DMS 273 (cell line): ENCODE measurements at regions not wholly inside any gene's neighbourhood (a gene's known extent, or its start where the extent isn't known, plus 50 kb on each side); places are given as distances from the start of the nearest gene placed in this dataset.
A peak's percentile ranks its signal among the peaks of the same experiment; 100 is the strongest.

Experiments used
- DNase-seq: peaks from one replicate; lab custom pipeline; 2025; ENCODE audit not compliant: unreplicated experiment; lab: John Stamatoyannopoulos, UW

GRCh38 chr2:151033271-151034248 lies 228.1 kb downstream of the RBM43 start:
- DNase-seq: no peak

DNA sequence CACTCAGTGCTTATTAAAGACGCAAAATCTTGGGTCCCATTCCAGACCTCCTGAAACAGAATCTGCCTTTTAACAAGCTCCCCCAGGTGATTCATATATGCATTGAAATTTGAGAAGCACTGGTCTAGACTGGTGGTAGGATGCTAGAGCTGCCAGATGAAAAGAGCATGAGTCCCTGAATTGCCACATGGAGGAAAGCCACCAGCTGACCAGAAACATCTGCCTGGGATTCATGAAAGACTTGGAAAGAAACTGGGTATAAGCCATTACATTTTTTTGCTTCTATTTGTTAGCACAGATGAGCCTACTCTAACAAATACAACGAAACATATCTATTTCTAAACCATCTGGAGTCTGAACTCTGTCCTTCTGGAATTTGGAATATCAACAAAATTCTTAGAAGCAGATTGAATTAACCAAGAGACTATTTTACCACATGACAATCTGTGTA lies 228.9 kb downstream of the RBM43 start:
- peak; percentile 85 for DNase-seq

DNA sequence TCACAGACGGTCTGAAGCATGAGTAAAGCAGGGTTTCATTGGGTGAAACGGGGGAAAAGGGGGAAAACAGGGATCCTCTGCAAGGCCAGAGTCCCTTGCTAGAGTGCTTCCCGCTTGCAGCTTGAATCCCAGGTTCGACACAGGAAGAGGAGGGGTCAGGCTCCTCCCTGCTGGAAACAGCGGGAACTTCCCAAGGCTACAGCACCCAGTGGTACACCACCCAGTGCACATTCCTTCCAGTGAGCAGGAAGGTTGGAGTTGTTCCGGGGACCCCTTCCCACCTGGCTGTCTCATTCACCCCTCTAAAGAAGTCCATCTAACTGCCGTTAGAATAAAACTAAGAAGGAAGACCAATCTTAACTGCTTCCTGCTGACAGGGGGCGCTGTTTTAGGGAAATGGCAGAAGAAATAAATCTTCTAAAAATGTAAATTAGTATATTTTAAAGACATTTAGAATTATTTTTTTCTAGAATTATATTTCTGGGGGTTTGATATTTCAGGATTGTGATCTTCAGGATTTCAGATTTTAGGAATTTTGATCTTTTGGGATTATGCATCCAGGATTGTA lies 230.9 kb downstream of the RBM43 start:
- DNase-seq: no peak

GRCh38 chr2:151029406-151030157 lies 232.1 kb downstream of the RBM43 start:
- DNase-seq: no peak

- DNase-seq: no peak
Observed at GRCh38 chr2:151028691-151029176, 232.9 kb downstream of the RBM43 start.

GRCh38 chr2:151027151-151027550 lies 234.5 kb downstream of the RBM43 start:
- DNase-seq: no peak

GRCh38 chr2:151025816-151026215 lies 235.8 kb downstream of the RBM43 start:
- DNase-seq: no peak

DNA sequence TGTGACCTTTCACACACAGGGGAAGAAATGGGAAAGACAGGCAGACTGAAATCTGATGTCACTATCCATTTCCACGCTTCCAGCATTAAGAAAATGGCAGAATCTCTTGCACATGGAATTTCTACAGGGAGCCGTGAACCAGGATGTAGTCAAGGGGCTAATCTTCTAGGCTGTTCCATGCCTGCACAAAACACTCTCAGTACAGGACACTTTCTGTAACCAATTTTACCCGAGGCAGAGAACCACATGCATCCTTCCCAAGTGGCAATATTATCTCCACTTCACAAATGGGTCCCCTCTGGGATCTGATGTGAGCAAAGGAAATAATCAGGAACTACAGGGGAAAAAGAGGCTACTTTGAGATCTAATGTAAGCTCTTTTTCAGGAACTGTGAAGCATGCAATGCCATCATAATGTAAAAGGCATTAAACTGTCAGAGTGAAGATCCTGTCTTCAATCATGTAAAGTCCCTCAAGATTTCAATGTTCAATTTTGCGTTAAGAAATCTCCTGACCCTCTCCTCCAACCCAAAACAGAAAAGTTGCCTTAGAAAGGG lies 236.9 kb downstream of the RBM43 start:
- DNase-seq: no peak

DNA sequence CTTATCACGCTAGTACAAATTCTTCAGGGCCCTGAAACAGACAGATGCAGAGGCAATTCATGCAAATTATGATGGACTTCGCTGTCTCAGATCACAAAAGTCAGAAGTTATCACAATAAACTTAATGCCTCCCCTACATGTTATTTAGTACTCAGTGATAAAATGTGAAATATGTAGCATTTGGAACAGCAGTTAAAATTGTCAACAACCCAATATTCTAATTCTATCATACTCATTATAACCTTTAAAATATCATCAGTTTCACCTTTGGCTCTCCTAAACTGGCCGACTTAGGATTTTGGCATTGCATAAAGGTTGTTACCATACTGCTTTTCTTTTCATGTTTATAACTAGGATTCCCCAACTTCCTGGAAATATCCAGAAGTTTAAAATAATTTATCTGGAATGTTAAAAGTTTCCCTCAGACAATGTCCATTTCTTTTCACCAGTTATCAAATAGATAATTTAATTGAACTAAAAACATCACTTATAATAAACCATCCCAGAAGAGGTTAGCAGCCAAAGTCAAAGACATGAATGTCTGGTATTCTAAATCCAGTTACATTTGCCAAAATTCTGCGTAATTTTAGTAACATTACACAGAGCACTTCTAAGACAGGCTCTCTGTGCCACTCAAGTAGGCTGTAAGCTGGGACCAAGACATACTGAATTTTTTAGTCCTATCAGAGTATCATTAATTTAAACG lies 239.8 kb downstream of the RBM43 start:
- no peak for DNase-seq

DNA sequence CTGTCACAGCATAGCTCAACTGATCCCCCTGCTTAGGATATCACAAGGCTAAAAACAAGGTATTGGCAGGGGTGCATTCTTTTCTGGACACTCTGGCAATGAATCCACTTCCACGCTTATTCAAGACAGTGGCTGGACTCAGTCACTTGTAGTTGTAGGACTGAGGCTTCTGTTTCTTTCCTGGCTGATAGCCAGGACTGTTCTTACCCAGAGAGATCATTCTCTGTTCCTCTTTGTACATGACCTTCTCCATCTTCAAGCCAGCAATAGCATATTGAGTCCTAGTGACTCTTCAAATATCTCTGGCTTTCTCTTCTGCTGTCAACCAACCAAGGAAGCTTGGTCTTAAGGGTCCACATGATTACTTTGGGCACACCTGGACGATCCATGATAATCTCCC lies 241.3 kb downstream of the RBM43 start:
- DNase-seq: no peak

GRCh38 chr2:151009437-151010175 lies 252.1 kb downstream of the RBM43 start:
- DNase-seq: no peak

GRCh38 chr2:151007365-151007764 lies 254.3 kb downstream of the RBM43 start:
- peak; percentile 17 for DNase-seq

DNA sequence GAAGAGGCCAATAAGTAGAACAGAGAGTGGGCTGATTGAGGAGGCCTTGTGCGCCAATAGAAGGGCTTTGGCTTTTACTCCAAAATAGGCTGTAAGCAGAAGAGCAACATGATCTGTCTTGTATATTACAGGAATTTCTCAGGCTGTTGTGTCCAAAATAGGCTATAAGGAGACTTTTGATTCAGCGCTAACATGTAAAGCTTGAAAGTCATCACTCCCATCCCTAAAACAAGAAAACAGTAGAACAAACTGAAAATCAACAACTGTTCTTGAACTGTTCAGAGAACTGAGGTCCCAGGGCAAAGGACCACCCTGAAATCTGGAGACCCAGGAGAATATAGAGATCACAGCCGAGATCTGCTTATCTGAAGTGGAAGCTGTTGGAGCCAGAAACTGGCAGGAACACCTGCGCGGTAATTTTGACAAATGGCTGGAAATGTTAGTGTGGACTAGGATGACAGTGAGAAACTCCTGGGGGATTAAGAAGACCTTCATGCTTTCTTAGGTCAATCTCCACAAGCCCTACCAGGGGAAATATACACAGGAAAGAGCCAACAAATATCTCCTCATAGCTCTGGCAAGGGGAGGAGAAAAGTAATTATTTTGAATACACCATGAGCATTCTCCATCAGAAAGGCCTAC lies 258.6 kb downstream of the RBM43 start:
- DNase-seq: no peak

DNA sequence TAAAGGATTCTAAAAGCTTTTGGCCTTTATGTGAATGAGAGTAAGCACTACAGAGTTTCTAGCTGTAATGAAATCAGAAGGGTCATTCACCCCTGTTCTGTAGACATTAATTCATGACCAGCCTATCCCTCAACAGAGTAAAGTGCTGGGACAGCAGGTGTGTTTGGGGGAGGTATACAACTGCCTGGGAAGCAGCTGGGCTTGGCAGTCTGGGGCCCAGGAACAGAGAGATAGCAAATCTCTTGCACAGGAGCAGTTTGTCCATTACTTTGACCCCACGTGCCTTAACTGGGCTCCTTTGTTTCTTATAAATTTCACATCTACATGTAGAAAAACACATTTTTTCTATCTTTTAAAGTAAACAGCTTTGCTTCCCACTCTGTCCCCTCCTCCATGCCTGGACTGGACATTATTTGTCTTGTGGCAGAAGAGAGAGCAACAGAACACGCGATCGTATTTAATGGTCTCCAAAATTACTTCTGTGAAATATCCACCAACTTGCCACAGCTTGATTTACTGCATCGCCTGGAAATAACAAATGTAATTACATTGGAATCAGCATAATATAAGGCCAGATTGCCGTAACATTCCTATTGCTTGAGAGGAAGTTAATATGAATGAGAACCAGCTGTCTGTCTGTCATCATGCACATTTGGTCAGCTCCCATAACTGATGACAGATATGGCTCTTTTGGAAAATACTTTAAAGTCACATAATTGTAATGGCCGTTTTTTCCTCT lies 263.8 kb downstream of the RBM43 start:
- peak; percentile 74 for DNase-seq

DNA sequence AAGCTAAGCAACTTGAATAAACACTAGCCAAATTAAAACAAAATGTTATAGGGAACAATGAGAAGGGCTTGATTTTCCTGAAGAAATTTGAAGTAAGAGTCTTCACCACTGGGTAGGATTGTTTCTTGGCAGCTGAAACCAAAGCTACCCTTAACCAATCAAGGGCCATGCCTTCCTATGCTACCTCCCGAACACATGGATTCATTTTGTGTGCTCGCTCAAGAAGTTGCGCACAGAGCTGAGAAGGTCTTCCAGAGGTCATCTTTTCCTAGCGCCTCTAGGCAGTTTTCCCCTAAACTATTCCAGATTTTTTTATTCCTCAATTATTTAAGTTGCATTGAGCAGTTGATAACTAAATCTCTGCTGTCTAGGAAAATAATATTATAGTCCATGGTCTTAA lies 264.6 kb downstream of the RBM43 start:
- no peak for DNase-seq

GRCh38 chr2:150994076-150994475 lies 267.6 kb downstream of the RBM43 start:
- no peak for DNase-seq

- no peak for DNase-seq
Observed at GRCh38 chr2:150989969-150990368, 271.7 kb downstream of the RBM43 start.

- DNase-seq: no peak
Observed at GRCh38 chr2:150985741-150986140, 275.9 kb downstream of the RBM43 start.
